ENCODE measurements at regions not wholly inside any gene's neighbourhood (a gene's known extent, or its start where the extent isn't known, plus 50 kb on each side); places are given as distances from the start of the nearest gene placed in this dataset.

- no peaks in the 10 kb centered on the region for H3K4me1 ChIP-seq (ENCODE audit: control insufficient read depth, insufficient read depth, low read length)
- no peaks in the 10 kb centered on the region for H3K36me3 ChIP-seq (ENCODE audit: control insufficient read depth in 2 of 2, insufficient read depth in 1 of 2, low read length in 2 of 2)
- TF ChIP-seq TRIM28 (IDR thresholded peaks at IDR 0.05; ENCODE audit: borderline replicate concordance, low read length) (no peak), ZNF549 (tag by site-specific recombination; IDR thresholded peaks at IDR 0.05) (no peak), ZNF311 (tag by site-specific recombination; IDR thresholded peaks at IDR 0.05; ENCODE audit: borderline replicate concordance) (no peak), ZNF19 (tag by site-specific recombination; IDR thresholded peaks at IDR 0.05; ENCODE audit: low read depth) (no peak), BCL11B (tag by site-specific recombination; IDR thresholded peaks at IDR 0.05; ENCODE audit: low read depth) (no peak), YY2 (tag by site-specific recombination; IDR thresholded peaks at IDR 0.05) (no peak), ZNF341 (tag by site-specific recombination; IDR thresholded peaks at IDR 0.05; ENCODE audit: low read depth) (no peak), PBX3 (CRISPR knock-in tag; IDR thresholded peaks at IDR 0.05) (no peak), ZNF473 (tag by site-specific recombination; IDR thresholded peaks at IDR 0.05) (no peak), ZNF600 (tag by site-specific recombination; IDR thresholded peaks at IDR 0.05) (no peak), PRDM10 (tag by site-specific recombination; IDR thresholded peaks at IDR 0.05) (no peak), ZBTB48 (tag by site-specific recombination; IDR thresholded peaks at IDR 0.05) (no peak), ZBTB10 (tag by site-specific recombination; IDR thresholded peaks at IDR 0.05) (no peak), ZNF37A (tag by site-specific recombination; IDR thresholded peaks at IDR 0.05) (no peak), ZNF146 (tag by site-specific recombination; IDR thresholded peaks at IDR 0.05) (no peak), ZNF510 (tag by site-specific recombination; IDR thresholded peaks at IDR 0.05; ENCODE audit: insufficient replicate concordance) (no peak), ZBTB20 (tag by site-specific recombination; IDR thresholded peaks at IDR 0.05) (no peak), ZFP3 (tag by site-specific recombination; IDR thresholded peaks at IDR 0.05; ENCODE audit: low read depth) (no peak), ZSCAN18 (tag by site-specific recombination; IDR thresholded peaks at IDR 0.05) (no peak), ZNF114 (tag by site-specific recombination; IDR thresholded peaks at IDR 0.05) (no peak)
- H3K4me3 ChIP-seq (ENCODE audit: low read depth, low read length), result no peak overlapping the region
- POLR2A ChIA-PET, result no interaction called here
- CTCF ChIA-PET, result no interaction called here
- H3K27ac ChIP-seq (ENCODE audit: extremely low read depth, low read depth, low read length), result no peak overlapping the region
- no peaks in the 10 kb centered on the region for H3K9me3 ChIP-seq (ENCODE audit: control insufficient read depth, insufficient read depth, low read depth, low read length)
Observed at GRCh38 chr14:26870722-26871617, 273.1 kb upstream of the NOVA1 start.

Data from HEK293 (cell line).